ENCODE measurements at regions not wholly inside any gene's neighbourhood (a gene's known extent, or its start where the extent isn't known, plus 50 kb on each side); places are given as distances from the start of the nearest gene placed in this dataset.

- intact Hi-C loops (cut with micrococcal nuclease; ENCODE audit: unreplicated experiment): no loop called here
- no peaks in the 10 kb centered on the region for H3K9me3 ChIP-seq (ENCODE audit: low read depth, low read length, poor library complexity, severe bottlenecking)
- TF ChIP-seq CTCF (conservative IDR thresholded peaks at IDR 0.05; ENCODE audit: low read depth, low read length) (no peak), EZH2 (IDR thresholded peaks at IDR 0.05; ENCODE audit: borderline replicate concordance, low read depth, low read length, poor library complexity, severe bottlenecking) (no peak)
- H3K4me3 ChIP-seq (ENCODE audit: low read depth, low read length, poor library complexity, severe bottlenecking): no peak overlapping the region
- DNase-seq (ENCODE audit: low spot score): no peak
- no peaks in the 10 kb centered on the region for H3K36me3 ChIP-seq (ENCODE audit: insufficient read depth, low read length, poor library complexity, severe bottlenecking)
- H3K27ac ChIP-seq (ENCODE audit: low read depth, low read length, poor library complexity, severe bottlenecking): no peak overlapping the region
- H3K27me3 ChIP-seq (replicated peaks; ENCODE audit: insufficient read depth, low read depth, low read length, poor library complexity): peaks cover 7% of the 10 kb centered on the region
- CTCF ChIA-PET: no interaction called here
- BruUV-seq (replicated peaks): no TSS peak
- POLR2A ChIA-PET (ENCODE audit: low non-redundant PET): no interaction called here
- H3K4me1 ChIP-seq (ENCODE audit: insufficient read depth, low read length, poor library complexity, severe bottlenecking): no peaks in the 10 kb centered on the region
Measured at GRCh38 chr15:29554531-29554930, 267.7 kb downstream of the TJP1 start.

GRCh38 chr15:29550834-29551465, 271.3 kb downstream of the TJP1 start:
- Histone ChIP-seq H3K9me3 (ENCODE audit: low read depth, low read length, poor library complexity, severe bottlenecking) (no peaks in the 10 kb centered on the region), H3K4me3 (ENCODE audit: low read depth, low read length, poor library complexity, severe bottlenecking) (no peak overlapping the region), H3K36me3 (ENCODE audit: insufficient read depth, low read length, poor library complexity, severe bottlenecking) (no peaks in the 10 kb centered on the region), H3K27ac (ENCODE audit: low read depth, low read length, poor library complexity, severe bottlenecking) (no peak overlapping the region), H3K4me1 (ENCODE audit: insufficient read depth, low read length, poor library complexity, severe bottlenecking) (no peaks in the 10 kb centered on the region), H3K27me3 (replicated peaks; ENCODE audit: insufficient read depth, low read depth, low read length, poor library complexity) (peaks cover 9% of the 10 kb centered on the region)
- POLR2A ChIA-PET (ENCODE audit: low non-redundant PET): no interaction called here
- no TSS peak for BruUV-seq (replicated peaks)
- intact Hi-C loops (cut with micrococcal nuclease; ENCODE audit: unreplicated experiment): no loop called here
- TF ChIP-seq EZH2 (IDR thresholded peaks at IDR 0.05; ENCODE audit: borderline replicate concordance, low read depth, low read length, poor library complexity, severe bottlenecking) (no peak), CTCF (conservative IDR thresholded peaks at IDR 0.05; ENCODE audit: low read depth, low read length) (no peak)
- DNase-seq (ENCODE audit: low spot score): no peak
- CTCF ChIA-PET: no interaction called here

DNA sequence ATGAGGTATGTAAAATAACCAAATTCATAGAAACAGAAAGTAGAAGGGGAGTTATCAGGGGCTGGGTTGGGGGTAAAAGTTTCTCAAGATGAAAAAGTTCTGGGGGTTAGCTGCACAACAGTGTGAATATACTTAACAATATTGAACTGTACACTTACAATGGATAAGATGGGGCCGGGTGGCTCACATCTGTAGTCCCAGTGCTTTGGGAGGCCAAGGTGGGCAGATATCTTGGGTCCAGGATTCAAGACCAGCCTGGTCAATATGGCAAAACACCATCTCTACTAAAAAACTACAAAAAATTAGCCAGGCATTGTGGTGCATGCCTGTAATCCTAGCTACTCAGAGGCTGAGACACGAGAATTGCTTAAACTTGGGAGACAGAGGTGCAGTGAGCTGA, 274.3 kb downstream of the TJP1 start:
- ChIA-PET POLR2A (ENCODE audit: low non-redundant PET) (no interaction called here), CTCF (no interaction called here)
- Histone ChIP-seq H3K36me3 (ENCODE audit: insufficient read depth, low read length, poor library complexity, severe bottlenecking) (no peaks in the 10 kb centered on the region), H3K9me3 (ENCODE audit: low read depth, low read length, poor library complexity, severe bottlenecking) (no peaks in the 10 kb centered on the region), H3K4me3 (ENCODE audit: low read depth, low read length, poor library complexity, severe bottlenecking) (no peak overlapping the region), H3K27ac (ENCODE audit: low read depth, low read length, poor library complexity, severe bottlenecking) (no peak overlapping the region), H3K27me3 (replicated peaks; ENCODE audit: insufficient read depth, low read depth, low read length, poor library complexity) (peaks cover 18% of the 10 kb centered on the region), H3K4me1 (ENCODE audit: insufficient read depth, low read length, poor library complexity, severe bottlenecking) (no peaks in the 10 kb centered on the region)
- TF ChIP-seq CTCF (conservative IDR thresholded peaks at IDR 0.05; ENCODE audit: low read depth, low read length): no peak
- no peak for TF ChIP-seq EZH2 (IDR thresholded peaks at IDR 0.05; ENCODE audit: borderline replicate concordance, low read depth, low read length, poor library complexity, severe bottlenecking)
- intact Hi-C loops (cut with micrococcal nuclease; ENCODE audit: unreplicated experiment): no loop called here
- DNase-seq (ENCODE audit: low spot score): no peak
- no TSS peak for BruUV-seq (replicated peaks)

Measured in A673 (cell line).